Right ventricle myocardium superior (tissue), 1 donor: ENCODE measurements at regions not wholly inside any gene's neighbourhood (a gene's known extent, or its start where the extent isn't known, plus 50 kb on each side); places are given as distances from the start of the nearest gene placed in this dataset.

Experiments
- ATAC-seq: fragments of 200-7000 bp; cut with Tn5 transposase; one replicate; pipeline ENCODE4 v1.9.1; 2020; ENCODE audit warnings: mild to moderate bottlenecking; ENCODE audit not compliant: poor library complexity
- DNase-seq: peaks from one replicate; pipeline ENCODE4 v3.0.0-alpha.2; 2020
- intact Hi-C: fragments of 100-400 bp; cut with DNase I; formaldehyde crosslinking; loops from one replicate; pipeline ENCODE4 v1.11.2; 2022
- donor health status: DM: no; HTN: yes; CAD: no; lungs with severe emphysema.

DNA sequence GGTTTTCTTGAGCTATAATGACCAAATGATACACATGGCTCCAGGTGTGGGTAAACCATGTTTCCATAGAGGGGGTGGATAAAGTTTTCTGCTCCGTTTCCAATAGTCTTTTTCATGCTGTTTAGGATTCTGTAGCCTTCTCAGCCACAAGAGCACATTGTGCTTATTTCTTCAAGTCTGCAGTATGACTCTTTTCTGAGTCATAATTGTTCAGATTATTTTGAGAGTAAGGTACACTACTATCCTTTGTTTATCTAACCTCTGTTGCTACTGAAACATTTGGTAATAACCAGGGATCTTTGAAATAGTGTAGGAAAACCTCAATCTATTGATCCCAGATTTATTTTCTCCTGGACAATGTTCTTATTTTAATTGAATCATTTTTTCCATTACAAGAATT is 247.9 kb upstream of the BMP2 start:
- no peak for ATAC-seq
- intact Hi-C loops: no loop called here

DNA sequence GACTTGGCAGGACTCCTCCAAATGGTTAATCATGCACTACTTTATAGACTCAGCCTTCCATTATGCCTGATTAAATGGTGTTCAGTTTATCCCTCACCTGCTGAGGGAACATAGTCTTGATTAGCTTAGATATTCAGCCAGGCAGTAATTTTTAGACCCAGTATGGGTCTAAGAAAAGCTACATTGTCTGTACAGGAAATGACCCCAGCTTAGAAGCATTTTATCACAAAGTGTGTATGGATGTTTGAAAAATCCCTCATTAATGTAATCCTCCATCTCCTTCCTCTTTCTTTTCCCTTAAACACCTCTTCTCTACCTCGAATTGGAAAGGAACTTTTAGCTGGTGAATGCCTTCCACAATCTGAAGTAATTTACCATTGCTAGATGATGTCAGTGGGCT is 252.2 kb upstream of the BMP2 start:
- DNase-seq (no peak), ATAC-seq (no peak)
- intact Hi-C loops: no loop called here

More for the DNA sequence above, 247.9 kb upstream of the BMP2 start:
- no peak for DNase-seq

DNA sequence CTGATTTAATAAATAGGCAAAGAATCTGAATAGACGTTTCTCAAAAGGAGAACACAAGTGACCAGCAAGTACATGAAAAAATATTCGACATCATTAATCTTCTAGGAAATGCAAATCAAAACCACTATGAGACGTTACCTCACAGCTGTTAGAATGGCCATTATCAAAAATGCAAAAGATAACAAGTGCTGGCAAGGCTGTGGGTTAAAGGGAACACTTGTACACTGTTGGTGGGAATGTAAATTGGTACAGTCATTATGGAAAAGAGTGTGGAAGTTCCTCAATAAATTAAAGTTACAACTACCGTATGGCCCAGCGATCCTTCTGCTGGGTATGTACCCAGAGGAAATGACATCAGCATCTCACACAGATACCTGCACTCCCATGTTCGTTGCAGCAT is 253.9 kb upstream of the BMP2 start:
- DNase-seq (no peak), ATAC-seq (no peak)
- intact Hi-C loops: no loop called here

DNA sequence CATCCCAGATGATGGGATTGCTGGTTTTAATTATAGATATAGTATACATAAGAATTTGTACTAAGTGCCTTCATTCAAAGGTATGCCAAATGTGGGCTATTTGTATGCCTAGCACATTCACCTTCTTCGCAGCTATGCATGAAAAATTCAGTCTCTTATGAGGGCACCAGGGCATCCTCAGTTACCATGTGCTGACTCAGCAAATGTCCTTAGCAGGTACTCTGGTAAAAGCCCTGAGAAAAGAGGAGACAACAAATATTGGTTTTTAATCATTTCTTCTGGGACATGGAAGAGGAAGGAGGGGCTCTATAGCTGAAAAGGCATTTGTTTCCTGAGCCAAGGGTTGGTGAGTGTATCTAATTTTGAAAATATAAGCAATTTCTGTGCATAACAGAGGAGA is 258.1 kb upstream of the BMP2 start:
- DNase-seq (no peak), ATAC-seq (no peak)
- intact Hi-C loops: no loop called here

DNA sequence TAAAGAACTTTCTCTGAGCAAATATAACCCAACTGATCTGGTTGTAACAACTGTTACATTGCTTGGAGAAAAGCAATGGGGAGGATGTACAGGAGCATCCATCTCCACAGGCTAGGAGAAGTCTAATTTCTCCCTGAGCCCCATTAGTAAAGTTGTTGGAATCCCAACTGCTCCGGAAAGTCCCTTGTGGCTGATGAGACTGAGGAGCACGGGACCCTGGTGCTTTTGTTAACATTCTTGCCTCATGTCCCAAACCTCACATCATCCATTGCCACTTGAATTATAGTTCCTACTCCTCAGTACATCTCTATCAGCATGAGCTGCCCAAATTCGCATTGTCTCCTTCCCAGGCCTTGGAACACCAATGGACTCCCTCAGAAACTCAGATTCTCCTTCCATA is 260.6 kb upstream of the BMP2 start:
- no peak for ATAC-seq
- intact Hi-C loops: no loop called here
- DNase-seq: no peak

DNA sequence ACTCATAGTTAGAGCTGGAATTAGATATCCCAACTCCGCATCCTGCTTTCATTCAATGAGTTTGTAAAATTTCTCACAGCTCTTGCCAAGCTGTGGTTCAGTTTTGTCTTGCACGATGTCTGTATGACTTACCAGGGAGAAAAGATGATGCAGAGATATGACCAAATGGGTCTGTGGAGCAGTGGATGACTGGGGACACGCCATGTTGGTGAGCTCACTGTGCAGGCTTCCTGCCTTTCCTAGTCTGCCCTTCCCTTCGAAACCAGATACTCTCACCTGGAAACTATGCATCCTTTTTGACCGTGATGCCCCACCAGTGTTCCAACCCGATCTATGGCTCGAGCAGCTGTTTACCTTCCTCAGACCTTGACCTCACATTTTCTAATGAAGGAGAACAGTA is 262.7 kb upstream of the BMP2 start:
- no peak for ATAC-seq
- intact Hi-C loops: no loop called here
- DNase-seq: no peak

DNA sequence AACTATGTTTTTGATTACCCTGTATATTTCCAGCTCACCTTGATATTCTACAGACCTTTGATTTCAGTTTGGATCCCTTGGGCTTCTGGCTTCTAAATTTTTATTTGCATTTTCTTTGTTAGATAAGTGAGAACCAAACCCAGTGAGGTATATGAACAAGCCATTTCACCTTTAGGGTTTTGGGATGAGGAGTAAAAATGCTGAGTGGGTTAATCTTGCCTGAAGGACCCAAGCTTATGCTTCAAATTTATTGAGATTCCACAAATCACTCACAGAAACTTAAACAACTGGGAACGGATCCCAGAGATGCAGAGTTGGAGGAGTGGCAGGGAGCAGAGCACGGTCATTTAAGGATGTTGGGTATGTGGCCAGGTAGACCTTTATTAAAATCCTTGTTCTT is 263.3 kb upstream of the BMP2 start:
- DNase-seq (no peak), ATAC-seq (no peak)
- intact Hi-C loops: no loop called here

DNA sequence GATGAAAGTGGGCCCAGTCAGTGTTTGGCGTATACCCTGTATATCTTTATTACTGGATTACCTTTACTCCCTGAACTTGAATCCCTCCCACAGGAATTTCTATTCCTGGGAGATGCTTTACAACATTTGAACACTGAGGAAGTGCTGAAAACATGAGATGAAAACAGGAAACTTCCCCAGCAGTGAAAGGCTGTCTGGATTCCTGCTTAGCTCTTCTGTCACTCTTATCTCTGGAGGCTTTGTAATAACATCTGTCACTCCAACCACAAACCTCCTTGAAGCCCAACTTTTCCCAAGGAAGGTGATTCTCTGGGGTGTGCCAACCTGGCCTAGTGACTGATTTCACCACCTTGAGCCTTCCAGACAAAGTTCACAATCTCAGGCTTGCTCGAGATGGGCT is 264.5 kb upstream of the BMP2 start:
- ATAC-seq: no peak
- DNase-seq: no peak
- intact Hi-C loops: no loop called here

DNA sequence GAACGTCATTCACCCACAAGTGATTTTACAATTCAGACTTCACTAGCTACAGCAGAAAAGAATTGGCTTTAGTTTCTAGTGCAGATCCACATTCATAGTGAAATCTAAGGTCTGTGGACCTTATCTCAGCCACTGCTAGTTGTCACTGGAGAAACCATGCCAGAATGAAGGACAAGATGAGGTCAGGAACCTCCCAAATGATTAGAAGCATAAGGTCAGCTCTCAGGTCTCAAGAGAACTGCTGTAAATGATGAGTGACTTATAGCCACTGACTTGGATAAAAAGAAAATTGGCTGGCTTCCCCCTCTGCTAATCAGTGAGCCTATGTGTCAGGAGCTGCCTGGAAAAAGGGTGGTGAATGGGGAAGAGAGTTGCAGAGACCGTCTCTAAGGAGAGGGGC is 265.3 kb upstream of the BMP2 start:
- intact Hi-C loops: no loop called here
- no peak for ATAC-seq
- DNase-seq: no peak

DNA sequence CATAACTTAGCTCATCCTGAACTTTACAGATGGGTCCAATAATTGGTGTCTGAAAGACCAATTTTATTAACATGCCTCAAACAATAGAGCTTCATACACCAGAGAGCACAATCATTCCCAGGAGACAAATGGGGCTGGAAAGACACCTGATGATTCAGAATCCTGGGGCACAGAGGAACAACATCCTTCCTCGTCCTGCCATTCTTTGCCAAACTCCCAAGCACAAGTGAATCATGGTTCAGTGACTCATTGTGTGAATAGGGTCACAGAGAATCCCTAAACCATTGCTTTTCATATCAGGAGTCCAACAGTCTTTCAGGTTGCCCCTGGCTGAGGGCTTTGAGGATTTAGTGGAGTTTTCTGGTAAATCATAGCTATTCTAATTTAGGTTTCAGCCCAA is 266.4 kb upstream of the BMP2 start:
- ATAC-seq: no peak
- DNase-seq: no peak
- intact Hi-C loops: no loop called here

DNA sequence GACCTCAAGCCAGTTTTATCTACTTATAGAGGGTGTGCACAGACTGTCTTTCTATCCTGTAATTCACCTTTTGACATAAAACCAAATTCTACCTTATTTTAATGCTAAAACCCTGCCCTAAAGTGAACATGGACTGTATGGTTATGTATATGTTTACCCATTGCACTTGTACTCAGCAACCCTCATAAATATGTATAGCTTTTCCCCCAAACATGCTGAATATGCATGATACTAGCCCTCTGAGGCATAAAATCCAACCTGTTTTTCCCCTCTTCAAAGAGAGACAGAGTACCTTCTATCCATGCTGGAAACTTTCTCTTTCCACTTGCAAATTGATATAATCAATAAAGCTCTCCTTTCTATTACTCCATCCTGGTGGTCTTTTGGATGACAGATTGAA is 267.9 kb upstream of the BMP2 start:
- DNase-seq (no peak), ATAC-seq (no peak)
- intact Hi-C loops: no loop called here

DNA sequence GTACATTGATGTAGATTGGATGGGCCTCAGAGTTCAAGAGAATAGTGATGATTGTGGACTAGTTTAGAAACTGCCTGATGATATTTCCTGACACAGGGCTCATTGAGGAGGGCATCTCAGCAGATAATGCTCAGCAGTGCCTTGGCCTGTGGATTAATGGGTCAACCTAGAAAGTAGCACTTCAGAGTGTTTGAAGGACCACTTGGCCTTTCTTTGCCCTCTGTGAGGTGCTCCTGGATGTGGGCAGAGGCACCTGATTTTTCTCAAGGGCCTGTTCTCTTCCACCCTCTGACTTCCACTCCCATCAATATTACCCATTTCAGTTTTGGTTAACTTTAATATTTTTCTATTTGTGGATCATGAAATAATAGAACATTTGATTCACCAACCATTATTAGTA is 270.6 kb upstream of the BMP2 start:
- intact Hi-C loops: no loop called here
- ATAC-seq (no peak), DNase-seq (no peak)

DNA sequence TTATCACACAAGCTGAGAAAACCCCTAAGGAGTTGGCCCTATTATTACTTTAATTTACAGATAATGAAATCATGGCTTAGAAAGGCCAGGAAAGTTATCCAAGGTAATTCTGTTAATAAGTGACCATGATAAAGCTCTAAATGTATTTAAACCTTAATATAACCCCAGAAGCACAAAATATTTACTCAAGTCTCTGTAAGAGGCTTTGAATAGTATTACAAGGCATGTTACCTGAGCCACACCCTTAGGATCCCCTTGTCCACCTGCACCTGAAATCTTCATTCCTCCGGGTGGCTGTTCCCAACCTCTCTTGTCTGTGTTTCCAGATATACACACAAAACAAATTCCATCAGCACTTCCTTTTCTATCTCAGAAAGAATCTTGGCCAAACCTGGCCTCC is 271.6 kb upstream of the BMP2 start:
- intact Hi-C loops: no loop called here
- DNase-seq (no peak), ATAC-seq (no peak)

DNA sequence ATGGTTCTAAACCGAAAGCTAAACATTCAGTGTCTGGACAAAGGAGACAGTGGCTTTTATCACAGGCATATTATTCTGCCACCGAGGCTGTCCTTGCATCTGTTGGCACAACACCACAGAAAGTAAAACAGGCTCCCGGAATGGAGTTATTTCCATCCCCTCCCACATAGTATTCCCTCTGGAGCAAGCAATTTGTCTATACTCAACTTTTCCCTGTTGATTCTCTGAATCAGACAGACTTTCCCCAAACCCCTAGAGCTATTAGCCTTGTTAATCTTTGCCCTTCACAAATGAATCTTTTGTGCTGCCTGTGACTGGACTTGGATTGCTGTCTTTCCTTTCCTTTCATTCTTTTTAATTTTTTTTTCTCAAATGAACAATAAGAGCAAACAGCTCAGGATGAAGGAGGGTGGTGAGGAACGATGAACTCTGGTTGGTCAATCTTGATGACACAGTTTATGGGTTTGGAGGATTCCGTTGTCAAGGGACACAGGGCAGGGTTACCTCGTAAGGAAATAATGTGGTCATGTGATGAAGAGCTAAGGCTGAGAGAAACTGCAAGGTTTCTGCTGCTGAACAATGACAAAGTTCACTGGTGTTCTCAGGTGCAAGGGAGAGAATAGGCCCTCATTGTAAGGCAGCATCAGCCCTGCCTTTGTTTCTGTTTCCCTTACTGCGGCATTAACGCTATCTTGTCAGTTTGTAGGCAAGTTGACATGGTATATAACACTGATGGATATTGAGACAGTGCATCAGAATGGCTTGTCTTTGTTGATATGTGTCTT is 275.0 kb upstream of the BMP2 start:
- intact Hi-C loops: no loop called here
- DNase-seq (no peak), ATAC-seq (no peak)

DNA sequence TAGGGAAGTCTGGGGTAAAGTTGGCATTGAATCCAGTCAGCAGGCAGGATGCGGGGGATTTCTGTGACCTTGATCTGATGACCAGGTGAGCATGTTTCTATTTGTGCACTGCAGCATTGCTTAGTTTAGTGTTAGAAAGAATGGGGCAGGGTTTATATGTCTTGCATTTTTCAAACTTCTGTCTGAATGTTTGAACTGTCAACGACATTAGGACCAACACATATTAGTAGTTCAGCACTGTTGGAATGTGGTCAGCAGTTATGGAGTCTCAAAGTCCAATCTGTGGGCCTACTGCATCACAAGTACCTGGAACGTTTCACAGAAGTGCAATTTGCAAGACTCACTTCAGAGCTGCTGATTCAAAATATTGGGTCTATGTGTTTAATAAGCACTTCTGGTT is 276.6 kb upstream of the BMP2 start:
- intact Hi-C loops: no loop called here
- DNase-seq (no peak), ATAC-seq (no peak)

DNA sequence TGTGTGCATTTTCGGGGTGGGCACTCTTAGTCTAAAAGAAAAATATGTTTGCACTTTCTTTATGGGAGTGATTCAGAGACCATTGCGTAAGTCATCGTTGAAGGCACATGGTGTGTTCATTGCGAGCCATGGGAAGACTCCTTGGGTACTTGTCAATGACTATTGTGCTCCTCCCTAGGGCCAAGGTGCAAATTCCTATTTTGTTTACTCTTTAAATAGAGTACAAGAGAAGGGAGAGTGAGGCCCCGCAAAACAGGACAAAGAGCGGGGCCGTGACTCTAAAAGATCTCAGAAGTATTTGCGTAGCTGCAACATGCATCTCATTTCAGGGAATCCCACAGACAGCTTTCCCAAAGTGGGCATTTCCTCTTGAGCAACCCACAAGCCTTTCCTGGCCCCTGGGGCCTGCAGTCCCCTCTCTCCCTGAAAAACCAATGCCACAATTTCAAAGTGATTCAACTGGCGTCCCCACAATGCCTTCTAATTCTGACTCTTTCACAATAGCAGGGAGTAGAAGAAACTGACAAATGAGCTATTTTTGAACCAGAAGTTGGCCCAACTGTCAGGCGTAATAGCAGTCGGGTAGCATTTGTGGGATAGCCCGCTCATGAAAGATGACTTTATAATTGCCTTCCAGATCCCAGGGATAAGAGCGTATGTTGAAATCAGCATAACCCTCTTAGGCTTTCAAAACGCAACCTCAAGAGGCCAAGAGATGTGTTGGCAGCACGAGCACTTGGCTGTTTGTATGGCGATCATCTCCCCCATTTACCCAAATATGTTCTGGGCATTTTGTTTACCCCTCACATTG is 277.9 kb upstream of the BMP2 start:
- intact Hi-C loops: no loop called here
- ATAC-seq (no peak), DNase-seq (no peak)

DNA sequence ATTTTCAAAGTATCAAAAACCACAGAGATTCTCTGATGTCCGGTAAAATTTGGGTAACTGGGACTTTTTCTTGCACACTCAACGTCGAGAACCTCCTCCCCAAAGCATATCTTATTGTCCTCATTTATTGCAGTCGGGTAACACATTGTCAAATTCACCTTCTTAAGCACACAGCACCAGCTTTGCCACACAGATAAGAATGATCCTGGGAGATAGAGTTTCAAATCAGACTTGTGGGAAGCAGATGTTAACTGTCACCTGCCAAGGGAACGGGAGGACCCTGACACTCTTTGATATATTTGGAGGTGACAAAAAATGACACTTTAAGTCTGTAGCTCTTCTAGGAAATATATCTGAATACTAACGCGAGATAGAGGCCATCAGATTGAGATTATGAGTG is 282.1 kb upstream of the BMP2 start:
- intact Hi-C loops: no loop called here
- DNase-seq: no peak
- no peak for ATAC-seq

DNA sequence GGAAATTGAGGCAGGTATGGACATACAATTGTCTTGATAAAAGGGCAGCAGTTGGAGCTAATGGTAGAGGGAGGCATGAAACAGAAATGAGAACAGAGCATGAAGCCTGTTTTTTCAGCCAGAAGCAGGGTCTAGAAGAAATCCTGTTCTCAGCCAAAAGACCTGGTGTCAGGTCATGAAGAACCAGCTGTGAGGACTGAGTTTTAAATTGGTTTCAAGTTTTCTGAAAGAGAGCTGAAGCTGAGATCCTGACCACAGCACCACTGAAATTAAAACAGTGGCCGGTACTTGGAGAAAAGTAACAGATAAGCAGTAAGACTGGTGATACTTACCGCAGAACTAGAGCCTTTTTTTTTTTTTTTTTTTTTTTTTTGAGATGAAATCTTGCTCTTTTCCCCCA is 283.8 kb upstream of the BMP2 start:
- intact Hi-C loops: no loop called here
- ATAC-seq: no peak
- DNase-seq: no peak

DNA sequence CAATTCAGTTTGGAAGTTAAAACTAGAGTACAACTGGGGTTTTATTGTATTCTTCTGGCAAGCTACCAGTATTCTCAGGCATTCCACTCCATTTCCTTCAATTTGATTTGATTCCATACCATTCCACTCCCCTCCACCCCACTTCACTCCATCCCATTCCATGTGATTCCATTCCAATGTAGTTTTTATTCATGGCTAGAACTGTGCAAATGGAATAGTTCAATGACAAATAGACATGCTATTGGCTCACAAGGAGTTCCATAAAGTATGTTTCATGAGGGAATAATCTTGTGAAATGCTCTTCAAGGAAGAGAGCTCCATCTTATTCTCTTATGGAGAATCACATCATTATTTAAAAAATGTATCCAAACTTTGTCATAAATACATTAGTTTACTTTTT is 285.0 kb upstream of the BMP2 start:
- ATAC-seq: no peak

DNA sequence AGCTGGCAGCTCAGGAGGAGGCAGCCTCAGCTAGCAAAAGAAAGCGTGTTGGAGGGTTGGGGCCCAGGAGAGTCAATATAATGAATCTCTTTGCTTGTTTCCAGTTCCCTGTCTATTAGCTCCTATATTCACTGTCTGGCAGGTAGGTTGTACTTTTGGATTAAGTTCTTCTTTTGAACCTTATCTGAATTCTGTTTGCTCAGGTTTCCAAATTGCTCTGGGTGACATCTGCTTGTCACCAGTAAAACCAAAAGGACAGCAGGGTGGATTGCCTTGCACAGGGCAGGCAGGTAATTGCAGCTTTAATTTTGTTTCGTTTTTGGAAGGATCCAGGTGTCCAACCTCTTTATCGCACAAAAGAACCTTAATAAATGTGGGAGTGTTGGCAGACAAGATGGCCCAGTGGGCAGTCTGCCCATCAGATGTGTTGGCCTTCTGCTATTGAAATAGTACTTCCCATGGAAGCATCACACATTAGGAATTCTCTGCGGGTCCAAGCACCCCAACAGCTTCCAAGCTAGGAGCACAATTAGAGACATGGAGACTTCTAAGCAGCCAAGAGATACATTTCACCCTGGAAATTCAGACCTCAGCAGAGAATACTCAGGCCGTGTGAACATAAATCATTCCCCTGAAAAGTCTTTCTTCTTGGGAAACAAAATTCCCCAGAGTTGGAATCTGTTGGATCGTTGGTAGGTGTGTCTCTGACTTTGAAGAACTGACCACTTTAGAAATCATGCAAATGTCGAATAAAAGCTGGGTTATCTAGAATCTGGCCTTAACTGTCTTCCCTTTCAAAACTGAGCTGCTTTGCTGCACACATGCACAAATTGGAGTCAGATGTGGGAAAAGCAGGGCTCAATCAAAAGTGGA is 286.9 kb upstream of the BMP2 start:
- ATAC-seq: no peak
- DNase-seq: no peak
- intact Hi-C loops: no loop called here

More for the DNA sequence above, 285.0 kb upstream of the BMP2 start:
- no peak for DNase-seq
- intact Hi-C loops: no loop called here
